SH-SY5Y (cell line): ENCODE measurements at regions not wholly inside any gene's neighbourhood (a gene's known extent, or its start where the extent isn't known, plus 50 kb on each side); places are given as distances from the start of the nearest gene placed in this dataset.

Source experiments
- GATA2 ChIP-seq: IDR thresholded peaks from 2 replicates; pipeline ENCODE4 v1.6.1; 2011; ENCODE audit warnings: mild to moderate bottlenecking, low read depth, low read length
- GATA3 ChIP-seq: IDR thresholded peaks from 2 replicates; pipeline ENCODE4 v1.6.1; 2011; ENCODE audit warnings: low read depth, mild to moderate bottlenecking, low read length, moderate library complexity

- TF ChIP-seq GATA2 (no peak), GATA3 (no peak)
Observed at GRCh38 chr17:21538615-21539014, 153.7 kb upstream of the KCNJ18 start.
